CD4-positive, alpha-beta T cell treated with Interleukin-17A for 1 hour (primary cell): ENCODE measurements at regions not wholly inside any gene's neighbourhood (a gene's known extent, or its start where the extent isn't known, plus 50 kb on each side); places are given as distances from the start of the nearest gene placed in this dataset.

Experiments
- DNase-seq: peaks from one replicate; pipeline ENCODE4 v3.0.0-alpha.2; 2020

DNA sequence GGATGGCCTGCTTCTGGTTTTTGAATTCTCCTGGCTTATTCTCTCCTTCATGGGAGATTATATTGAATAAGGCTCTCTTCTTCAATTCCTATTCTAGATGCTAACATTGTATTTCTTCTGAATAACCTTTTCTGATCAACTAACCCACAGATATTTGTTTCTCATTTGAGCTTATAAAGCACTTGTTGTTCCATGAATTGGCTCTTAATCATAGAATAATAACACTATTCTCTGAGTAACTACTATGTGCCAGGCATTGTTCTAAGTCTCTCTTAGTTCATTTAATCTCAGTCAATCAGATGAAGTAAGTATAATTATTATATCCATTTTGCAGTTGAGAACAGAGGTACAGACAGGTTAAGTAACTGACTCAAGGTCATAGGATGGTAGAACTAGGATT is 136.3 kb upstream of the MLIP start:
- DNase-seq: no peak

DNA sequence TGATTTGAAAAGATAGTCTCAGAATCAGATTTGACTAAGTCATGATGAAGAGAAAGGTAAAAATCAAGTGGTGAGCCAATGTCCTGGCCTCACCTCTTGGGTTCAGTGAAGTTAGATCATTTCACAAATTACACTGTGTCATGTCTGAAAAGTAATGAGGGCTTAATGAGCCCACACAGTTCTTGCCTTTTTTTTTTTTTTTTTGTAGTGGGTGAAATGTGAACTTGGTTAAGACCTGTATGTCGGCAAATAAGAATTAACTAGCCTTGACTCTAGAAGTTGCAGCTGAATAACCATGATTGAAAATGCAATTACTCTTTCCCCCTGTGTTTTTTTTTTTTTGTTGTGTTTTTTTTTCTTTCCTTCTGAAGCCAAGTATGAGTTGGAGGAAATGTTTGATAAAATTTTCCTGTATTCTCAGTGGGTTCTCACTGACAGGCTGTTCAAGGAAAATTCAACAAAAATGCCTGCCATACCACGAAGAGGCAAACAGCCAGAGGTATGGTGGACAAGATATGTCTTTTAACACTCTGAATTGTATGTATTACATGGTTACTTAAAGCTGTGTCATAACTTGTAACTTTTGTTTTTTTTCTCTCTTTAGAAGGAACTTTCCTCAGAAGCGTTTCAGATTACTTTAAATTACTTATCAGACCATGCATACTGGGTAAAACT is 135.2 kb upstream of the MLIP start:
- no peak for DNase-seq

DNA sequence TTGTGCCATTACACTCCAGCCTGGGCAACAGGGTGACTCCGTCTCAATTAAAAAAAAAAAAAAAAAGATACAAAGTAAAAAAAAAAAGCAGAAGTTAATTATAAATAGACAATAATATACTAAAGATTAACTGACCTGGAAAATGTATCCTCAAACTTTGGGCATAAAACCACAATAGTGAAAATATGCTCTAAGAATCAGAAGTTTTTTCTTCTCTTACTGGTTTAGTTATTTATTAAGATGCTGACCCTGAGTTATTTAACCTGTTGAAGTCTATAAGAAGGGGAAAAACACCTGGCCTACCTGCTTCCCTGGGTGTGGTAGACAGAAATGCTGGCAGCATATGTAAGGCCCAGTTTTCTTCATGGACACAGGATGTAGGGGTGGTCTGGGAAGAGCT is 133.7 kb upstream of the MLIP start:
- DNase-seq: no peak

DNA sequence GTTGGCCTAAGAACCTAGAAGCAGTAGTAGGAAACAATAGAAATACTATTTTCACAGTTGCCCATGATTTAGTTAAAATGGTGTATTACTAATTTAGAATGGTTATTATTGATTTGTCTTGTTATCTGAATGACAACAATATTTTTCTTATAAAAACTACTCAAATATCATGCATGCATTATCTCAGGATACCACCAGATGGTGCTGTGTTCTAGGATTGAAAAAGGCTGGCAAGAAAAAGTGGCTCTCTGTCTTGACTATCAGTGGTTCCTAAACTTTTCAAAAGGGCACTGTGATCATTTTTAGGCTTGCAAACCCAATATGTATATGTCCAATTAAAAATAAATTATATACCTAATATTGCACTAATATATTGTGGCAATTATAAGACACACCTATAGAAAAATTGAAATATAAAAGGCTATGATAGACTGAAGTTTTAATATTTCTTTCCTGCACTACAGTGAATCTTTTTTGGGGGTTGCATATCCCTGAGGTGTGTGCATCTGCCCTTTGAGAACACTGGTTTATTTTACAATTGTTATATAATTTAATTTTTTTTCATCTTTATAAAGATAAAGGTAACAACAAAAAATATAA is 131.7 kb upstream of the MLIP start:
- peak; percentile 23 for DNase-seq

DNA sequence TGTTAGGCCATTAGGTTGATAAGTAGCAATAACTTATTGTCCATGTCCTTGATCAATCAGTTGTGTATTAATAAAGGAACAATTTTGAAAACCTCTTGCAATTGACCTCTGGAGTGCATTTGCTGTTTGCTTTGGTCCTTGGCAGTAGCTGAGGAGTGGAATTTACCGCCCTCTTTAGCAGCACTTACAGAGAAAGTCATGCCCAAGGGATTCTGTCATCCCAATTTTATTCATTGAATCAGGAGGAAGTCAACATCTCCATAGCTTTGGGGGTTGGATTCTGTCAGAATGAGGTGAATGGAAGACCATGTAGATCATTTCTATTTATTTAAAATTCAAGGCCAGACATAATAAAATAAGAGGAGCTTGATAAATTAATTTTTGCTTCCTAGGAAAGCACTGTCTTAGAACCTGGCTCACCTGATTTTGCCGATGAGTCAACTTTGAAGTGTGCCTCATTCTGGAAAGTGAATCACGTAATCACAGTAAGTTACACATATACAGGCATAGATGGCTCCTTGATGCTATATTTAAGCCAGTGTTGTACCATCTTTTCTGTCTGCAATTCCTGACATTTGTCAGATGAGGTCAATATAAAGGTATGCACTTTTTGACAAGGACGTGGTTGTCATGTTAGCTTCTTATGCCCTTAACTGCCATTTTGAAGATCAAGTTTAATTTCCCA is 128.7 kb upstream of the MLIP start:
- DNase-seq: no peak

DNA sequence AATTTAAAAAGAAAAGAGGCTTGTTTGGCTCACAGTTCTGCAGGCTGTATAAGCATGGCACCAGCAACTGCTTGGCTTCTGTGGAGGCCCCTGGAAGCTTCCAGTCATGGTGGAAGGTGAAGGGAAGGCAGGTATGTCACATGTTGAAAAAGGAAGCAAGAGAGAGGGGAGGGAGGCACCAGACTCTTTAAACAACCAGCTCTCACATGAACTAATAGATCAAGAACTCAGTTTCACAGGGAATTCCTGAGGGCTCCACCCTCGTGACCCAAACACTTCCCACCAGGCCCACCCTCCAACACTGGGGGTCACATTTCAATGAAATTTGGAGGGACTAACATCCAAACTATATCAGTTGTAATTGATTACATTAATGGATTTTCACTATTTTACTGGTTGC is 127.9 kb upstream of the MLIP start:
- no peak for DNase-seq

DNA sequence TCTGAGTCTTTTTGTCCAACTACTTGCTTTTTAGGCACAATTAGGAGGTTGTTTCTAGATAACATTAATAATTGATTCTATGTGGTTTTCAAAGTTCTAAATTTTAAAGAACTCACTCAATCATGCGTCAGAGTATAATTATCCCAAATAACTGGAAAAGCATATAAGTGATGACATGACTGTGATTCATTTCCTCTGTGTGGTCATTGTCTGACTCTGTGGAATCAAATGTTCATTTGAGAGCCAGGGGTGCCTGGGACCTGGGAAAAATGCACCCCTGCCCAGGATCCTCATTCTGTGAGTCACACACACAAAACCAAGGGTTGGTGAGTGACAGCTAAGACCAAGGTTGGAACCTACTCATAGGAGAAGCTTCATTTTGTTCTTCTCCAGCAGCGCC is 127.1 kb upstream of the MLIP start:
- no peak for DNase-seq

DNA sequence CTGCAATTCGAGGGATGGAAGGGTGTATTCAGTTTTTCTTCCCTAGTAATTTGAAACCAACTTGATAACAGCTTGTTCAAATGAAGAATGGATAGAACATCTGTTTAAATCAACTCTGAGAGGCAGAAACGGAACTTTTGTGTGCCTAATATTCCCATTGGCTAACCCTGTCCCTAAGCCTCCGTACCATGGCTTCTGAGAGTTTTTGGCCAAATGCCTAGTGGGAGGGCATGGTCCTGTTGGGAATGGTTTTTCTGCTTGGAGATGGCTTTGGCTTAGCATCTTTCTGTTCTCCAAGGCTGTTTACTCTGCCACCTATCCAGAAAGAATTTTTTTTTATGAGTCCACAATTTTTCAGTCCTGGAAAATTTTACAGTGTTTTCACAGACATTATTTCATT is 126.7 kb upstream of the MLIP start:
- DNase-seq: no peak

DNA sequence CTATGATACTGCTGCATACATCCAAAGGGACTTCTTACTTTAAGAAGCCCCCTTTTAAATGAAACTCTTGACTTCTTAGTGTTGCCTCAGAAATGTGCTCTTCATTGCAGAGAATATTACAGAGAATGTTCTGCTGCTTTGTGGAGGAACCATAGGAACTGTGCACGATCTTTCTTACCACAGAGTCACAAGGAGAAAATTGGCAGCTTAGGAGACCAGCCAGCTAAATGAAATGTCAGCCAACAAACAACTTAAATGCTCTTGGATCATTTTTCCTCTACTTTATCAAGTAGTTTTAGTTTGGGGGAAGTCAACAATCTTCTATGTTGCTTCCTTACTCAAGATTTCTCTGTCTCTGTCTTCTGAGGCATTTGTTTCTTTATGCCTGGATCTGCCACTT is 125.9 kb upstream of the MLIP start:
- DNase-seq: no peak

DNA sequence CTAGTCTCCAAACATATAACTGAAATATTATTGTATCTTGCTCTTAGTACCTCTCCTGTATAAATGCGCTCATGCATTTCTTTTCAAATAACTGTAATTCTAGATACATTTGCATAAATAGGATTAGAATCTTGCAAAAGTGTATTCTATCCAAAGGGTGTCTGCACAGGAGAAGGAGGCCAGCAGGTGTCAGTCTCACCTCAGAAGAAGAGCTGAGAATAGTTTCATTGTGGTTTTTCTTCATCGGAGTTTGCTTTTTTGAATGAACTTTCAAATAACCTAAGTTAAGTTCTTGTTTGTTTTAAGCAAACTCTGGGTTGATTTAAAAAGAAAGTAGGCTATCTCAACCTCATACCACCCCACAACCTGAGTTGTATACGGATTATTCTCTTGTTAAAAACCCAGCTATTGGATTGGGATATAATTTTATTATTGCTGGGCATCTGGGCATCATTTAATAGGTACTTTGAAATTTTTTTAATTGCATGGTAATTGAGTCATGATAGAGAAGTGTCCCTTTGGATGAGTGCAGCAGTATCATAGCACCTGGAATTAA is 125.0 kb upstream of the MLIP start:
- DNase-seq: no peak

DNA sequence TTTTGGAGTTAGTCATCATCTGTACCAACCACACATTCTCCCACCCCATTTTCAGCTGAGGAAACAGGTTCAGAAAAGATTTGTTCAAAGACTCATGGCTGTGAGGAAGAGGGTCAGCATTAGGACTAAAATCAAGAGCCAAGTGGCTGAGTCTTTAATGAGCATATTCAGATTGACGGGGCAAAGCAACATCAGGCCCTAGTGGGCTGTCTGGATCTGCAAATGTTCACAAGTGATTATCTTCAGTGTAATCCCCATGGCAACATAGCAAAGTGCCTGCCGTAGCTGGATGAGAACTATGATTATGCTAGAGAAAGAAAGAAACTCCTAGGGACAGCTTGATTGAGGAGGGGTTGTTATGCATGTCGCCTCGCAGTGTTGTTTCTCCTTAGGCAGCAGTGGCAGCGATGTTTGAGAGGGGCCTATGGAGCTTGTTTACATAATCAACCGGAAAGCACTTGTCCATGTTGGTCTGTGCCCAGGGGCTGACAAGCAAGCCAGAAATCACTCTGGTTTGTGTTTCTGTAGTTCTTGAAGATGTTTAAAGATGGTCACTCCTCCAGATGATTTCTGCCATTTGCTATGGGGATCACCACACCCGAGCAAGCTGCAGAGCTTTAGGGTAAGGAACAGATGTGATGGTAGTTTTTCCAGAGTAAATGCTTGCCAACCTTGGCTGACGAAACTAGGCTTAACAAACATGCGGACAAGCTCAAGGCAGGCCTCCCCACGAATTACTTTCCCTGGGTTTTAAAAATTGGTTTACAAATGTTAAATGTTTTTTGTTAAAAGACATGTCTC is 124.3 kb upstream of the MLIP start:
- DNase-seq: no peak

DNA sequence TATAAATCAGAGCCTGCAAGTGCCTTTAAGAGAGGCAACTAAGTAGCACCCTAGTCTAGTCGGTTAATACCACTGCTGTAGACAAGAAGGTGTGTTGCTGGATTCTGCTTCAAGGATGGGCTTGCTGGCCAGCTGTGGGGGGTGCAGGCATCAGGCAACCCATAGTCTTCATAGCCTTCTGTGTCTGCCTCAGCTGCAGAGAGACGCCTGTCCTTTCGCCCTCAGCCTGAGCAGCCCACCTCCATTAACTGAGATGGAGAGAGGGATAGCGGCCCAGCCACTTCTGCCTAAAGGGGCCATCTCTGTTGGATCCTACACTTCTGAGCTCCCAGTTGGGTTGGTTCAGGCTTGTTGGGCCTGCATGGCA is 123.7 kb upstream of the MLIP start:
- DNase-seq: no peak

DNA sequence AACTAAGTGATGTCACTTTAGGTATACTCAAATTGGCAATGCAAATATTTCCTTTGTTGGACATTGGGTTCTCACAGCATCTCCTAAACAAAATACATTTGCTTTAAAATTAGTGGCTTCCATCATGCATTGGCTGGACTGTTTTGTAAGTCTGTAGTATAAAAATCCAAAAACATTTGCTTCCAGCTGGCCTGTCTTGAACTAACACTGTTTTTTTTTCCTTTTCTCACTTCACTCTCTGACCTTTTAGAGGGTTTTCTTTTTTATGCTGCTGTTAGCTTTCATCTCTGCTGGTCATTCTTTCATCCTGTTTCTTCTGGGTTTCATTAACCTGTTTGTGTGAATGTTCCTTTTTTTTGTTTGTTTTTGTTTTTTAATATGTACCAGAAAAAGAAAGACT is 121.7 kb upstream of the MLIP start:
- no peak for DNase-seq

DNA sequence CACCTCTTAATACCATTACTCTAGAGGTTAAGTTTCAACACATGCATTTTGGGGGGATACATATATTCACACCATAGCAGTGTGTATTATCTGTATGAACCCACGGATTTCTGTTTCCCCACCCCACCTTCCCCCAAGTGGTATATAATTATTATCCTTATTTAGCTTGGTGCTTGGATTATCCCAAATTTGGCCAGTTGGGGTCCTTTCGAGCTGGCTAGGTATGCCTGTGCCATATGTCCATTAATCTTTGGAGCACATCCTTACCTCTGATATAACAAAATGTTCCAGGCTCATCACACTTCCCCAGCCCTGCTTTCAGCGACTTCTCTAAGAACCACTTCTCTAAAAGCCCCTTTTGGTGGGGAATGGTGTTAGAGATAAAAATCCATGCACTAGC is 118.7 kb upstream of the MLIP start:
- DNase-seq: no peak

DNA sequence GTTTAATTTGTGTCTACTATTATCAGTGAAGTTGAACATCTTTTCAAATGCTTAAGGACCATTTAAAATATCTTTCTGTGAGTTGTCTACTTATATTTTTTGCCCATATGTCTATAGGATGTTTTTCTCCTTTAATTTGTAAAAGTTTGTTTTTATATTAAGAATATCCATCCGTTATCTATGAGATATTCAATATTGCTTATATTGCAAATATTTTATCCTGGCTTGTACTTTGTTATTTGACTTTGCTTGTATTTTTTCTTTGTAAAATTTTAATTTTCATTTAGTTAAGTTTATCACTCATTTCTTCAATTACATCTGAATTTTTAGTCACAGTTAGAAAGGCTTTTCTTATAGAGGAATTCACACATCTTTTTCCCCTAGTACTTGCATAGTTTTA is 117.0 kb upstream of the MLIP start:
- DNase-seq: no peak

DNA sequence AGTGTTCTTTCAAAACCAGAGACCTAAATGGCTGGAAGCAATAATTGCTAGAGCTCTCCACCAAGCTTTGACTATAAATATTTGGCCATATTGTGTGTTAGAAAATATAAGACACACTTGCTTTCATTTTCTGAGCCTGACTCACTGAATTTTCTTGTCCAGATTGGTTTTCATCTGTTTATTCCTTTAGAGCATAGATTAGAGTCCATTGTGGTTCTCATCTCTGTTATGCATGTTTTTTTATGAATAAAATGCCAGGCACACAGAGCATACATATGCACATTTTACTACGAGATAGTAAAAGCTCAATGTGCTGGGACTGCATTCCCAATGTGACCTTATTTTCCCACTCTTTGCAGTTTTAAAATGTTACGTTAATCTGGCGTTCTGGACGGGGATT is 115.3 kb upstream of the MLIP start:
- no peak for DNase-seq

DNA sequence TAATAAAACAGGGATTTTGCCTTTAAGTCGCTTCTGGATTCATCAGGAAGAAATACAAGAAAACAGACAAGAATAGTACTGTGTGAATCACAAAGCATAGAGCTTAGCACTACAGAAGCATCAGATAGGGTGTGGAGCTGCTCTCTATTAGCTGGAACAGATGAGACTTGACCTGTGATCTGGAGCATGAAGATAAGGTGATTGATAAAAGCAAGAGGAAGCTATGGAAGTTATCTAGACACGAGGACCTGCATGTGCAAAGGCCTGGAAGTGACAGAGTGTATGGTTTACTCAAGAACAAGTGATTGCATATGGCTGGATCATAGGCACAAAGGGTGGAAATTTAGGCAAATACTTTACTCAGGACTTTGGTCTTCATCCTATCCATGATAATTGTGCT is 112.9 kb upstream of the MLIP start:
- no peak for DNase-seq

DNA sequence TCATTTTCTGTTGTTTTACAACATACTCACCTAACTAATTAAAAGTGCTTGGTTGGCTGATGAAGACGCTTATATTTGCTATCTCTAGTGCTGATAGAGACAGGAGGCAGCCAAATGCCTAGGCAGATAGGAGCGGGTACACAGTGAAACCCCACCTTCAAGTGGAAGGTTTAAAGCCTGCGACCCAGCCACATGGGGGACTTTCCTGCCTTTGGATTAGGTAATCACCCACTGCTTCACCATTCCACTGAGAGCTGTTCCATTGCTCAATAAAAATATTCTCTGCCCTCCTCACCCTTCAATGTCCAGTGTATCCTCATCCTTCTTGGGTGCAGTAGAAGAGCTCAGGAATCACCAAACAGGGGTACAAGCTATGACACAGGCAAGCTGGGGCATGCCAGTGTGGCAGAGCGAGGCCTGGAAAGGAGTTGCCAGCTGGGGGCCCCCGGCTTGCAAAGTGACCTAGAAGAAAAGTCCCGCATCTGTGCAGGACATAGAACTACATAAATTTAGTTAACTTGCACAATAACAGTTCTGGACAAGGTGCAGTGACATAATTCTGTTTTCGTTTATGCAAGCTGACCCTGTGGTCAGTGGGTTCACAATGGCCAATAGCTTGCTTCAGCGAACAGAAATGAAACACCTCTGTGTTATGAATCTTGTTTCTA is 112.0 kb upstream of the MLIP start:
- DNase-seq: no peak

DNA sequence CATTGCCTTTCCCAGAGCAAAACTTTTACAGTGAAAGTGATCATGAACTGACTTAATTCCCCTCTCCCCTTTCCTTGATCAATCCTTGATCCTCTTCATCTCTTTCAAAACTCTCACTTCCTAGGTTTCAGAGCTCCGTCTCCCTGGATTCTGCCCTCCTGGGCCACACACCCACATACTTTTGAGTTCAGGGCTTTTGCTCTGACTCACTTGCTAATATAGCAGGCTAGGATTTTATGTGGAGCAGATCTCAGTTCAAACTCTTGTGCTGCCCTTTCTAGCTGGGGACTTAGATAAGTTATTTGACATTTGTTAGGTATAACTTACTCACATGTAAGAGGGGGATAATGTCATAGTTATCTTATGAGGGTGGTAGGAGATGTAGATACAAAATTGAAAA is 109.1 kb upstream of the MLIP start:
- no peak for DNase-seq

DNA sequence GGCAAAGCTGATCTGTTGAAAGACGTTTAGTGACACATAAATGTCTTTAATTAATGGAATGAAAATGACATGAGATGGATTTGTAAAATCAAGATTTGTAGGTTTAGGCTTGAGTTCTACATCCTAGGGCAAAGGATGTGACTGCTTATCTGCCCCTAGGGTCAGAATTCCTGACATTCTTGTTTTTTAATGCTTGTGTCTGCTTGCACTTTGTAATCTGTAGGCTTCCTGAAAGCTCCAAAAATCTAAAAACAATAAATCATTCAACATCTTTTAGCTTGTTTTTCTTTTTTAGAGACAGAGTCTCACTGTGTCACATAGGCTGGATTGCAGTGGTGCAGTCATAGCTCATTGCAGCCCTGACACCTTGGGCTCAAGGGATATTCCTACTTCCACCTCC is 107.9 kb upstream of the MLIP start:
- DNase-seq: no peak

DNA sequence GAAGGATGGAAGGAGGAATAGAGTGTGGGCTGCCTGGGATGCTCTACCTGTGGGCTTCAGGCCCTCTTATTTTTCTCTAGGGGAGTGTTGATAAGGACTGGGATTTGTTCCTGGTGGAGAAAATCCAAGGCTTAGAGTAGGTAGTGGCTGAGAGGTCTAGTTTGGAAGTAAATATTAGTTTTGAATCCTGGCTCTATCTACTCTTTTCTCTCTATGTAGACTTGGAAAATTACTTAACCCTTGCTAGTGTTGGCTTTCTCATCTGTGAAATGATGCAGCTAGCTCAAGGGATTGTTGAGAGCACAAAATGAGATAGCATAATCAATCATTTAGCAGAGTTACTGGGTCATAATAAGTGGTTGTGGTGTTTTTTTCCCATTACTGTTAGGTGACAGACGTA is 102.7 kb upstream of the MLIP start:
- no peak for DNase-seq

DNA sequence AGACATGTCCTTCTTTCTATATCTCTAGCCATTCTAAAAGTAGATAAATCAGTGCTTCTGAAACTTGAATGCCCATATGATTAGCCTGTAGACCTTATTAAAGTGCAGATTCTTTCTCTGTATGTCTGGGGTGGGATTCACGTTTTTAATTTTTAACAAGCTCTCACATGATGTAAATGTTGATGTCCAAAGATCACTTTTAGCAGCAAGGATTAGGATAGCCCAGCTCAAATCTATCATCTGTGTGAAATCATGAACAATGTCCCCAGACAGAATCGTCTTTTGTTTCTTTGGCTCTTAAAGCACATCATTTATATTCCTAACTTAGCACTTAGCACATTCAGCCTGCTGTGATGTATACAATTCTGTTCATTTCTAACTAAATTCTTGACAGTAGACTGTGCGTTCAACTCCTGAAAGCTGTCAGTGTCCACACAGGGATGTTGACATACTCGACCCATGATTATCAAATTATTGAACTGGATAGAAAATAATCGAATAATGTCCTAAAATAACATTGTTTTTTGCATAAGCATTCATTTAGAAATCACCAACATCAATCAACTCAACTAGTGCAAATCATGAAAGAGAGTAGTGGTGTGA is 102.1 kb upstream of the MLIP start:
- DNase-seq: no peak
